H9 (cell line): ENCODE measurements at regions not wholly inside any gene's neighbourhood (a gene's known extent, or its start where the extent isn't known, plus 50 kb on each side); places are given as distances from the start of the nearest gene placed in this dataset.

Experiments used
- DNase-seq: peaks from one replicate; pipeline ENCODE4 v3.0.0-alpha.2; 2017
- H2AFZ ChIP-seq: one replicate; pipeline ENCODE4 v1.6.1; 2013; ENCODE audit warnings: mild to moderate bottlenecking, low read length, control low read depth, moderate library complexity
- H2AK5ac ChIP-seq: 2 replicates; pipeline ENCODE4 v1.6.1; 2013; ENCODE audit warnings: low read length, control low read depth, mixed read lengths; ENCODE audit not compliant: insufficient read length
- H2BK120ac ChIP-seq: one replicate; pipeline ENCODE4 v1.6.1; 2013; ENCODE audit warnings: low read depth, mild to moderate bottlenecking, low read length, control low read depth, inconsistent platforms; ENCODE audit not compliant: poor library complexity, severe bottlenecking
- H2BK12ac ChIP-seq: 2 replicates; pipeline ENCODE4 v1.6.1; 2013; ENCODE audit warnings: low read length, control low read depth, mixed read lengths, low read depth; ENCODE audit not compliant: insufficient read length
- H2BK15ac ChIP-seq: 2 replicates; pipeline ENCODE4 v1.6.1; 2013; ENCODE audit warnings: low read depth, low read length, control low read depth
- H2BK20ac ChIP-seq: one replicate; pipeline ENCODE4 v1.6.1; 2013; ENCODE audit warnings: low read depth, mild to moderate bottlenecking, low read length, control low read depth, inconsistent platforms; ENCODE audit not compliant: poor library complexity, severe bottlenecking
- H2BK5ac ChIP-seq: 2 replicates; pipeline ENCODE4 v1.6.1; 2013; ENCODE audit warnings: low read length, control low read depth, mixed read lengths; ENCODE audit not compliant: insufficient read length
- H3K14ac ChIP-seq: 2 replicates; pipeline ENCODE4 v1.6.1; 2013; ENCODE audit warnings: low read length, control low read depth; ENCODE audit not compliant: insufficient read depth
- H3K18ac ChIP-seq: 2 replicates; pipeline ENCODE4 v1.6.1; 2013; ENCODE audit warnings: low read depth, mild to moderate bottlenecking, mixed read lengths, low read length, control low read depth; ENCODE audit not compliant: insufficient read length
- H3K23ac ChIP-seq: 2 replicates; pipeline ENCODE4 v1.6.1; 2013; ENCODE audit warnings: low read length, control low read depth, mixed read lengths, low read depth; ENCODE audit not compliant: insufficient read length
- H3K23me2 ChIP-seq: 2 replicates; pipeline ENCODE4 v1.6.1; 2013; ENCODE audit warnings: low read depth, mild to moderate bottlenecking, mixed read lengths, low read length, control low read depth; ENCODE audit not compliant: insufficient read length, poor library complexity, severe bottlenecking
- H3K27ac ChIP-seq: 2 replicates; pipeline ENCODE4 v1.5.1; 2013; ENCODE audit warnings: low read length, control low read depth, mixed read lengths, low read depth; ENCODE audit not compliant: insufficient read length
- H3K27me3 ChIP-seq: 2 replicates; pipeline ENCODE4 v1.6.1; 2013; ENCODE audit warnings: low read length, control low read depth, inconsistent platforms; ENCODE audit not compliant: insufficient read depth
- H3K4ac ChIP-seq: 2 replicates; pipeline ENCODE4 v1.6.1; 2013; ENCODE audit warnings: low read depth, mild to moderate bottlenecking, control low read depth, inconsistent platforms, low read length, moderate library complexity
- H3K4me1 ChIP-seq: 2 replicates; pipeline ENCODE4 v1.6.1; 2013; ENCODE audit warnings: low read length, control low read depth, inconsistent platforms; ENCODE audit not compliant: insufficient read depth
- H3K4me2 ChIP-seq: 2 replicates; pipeline ENCODE4 v1.6.1; 2013; ENCODE audit warnings: low read length, control low read depth, mixed read lengths; ENCODE audit not compliant: insufficient read length, insufficient read depth
- H3K56ac ChIP-seq: 2 replicates; pipeline ENCODE4 v1.6.1; 2013; ENCODE audit warnings: low read depth, mild to moderate bottlenecking, mixed read lengths, low read length, control low read depth; ENCODE audit not compliant: insufficient read length
- H3K79me1 ChIP-seq: 2 replicates; pipeline ENCODE4 v1.6.1; 2013; ENCODE audit warnings: low read depth, mild to moderate bottlenecking, moderate library complexity, low read length, control low read depth, inconsistent platforms; ENCODE audit not compliant: insufficient read depth, poor library complexity, severe bottlenecking
- H3K79me2 ChIP-seq: 2 replicates; pipeline ENCODE4 v1.6.1; 2013; ENCODE audit warnings: low read length, control low read depth, inconsistent platforms; ENCODE audit not compliant: insufficient read depth
- H3K9ac ChIP-seq: 2 replicates; pipeline ENCODE4 v1.6.1; 2013; ENCODE audit warnings: low read length, control low read depth, mixed read lengths; ENCODE audit not compliant: insufficient read length; ENCODE audit errors: extremely low read depth
- H3K9me3 ChIP-seq: one replicate; pipeline ENCODE4 v1.6.1; 2013; ENCODE audit warnings: low read depth, low read length, inconsistent platforms; ENCODE audit not compliant: control insufficient read depth
- H3T11ph ChIP-seq: one replicate; pipeline ENCODE4 v1.6.1; 2013; ENCODE audit warnings: mild to moderate bottlenecking, low read length, control low read depth, inconsistent platforms
- H4K20me1 ChIP-seq: one replicate; pipeline ENCODE4 v1.6.1; 2013; ENCODE audit not compliant: control insufficient read depth, insufficient read length, insufficient read depth
- H4K5ac ChIP-seq: 2 replicates; pipeline ENCODE4 v1.6.1; 2013; ENCODE audit warnings: low read depth, mild to moderate bottlenecking, mixed read lengths, low read length, control low read depth; ENCODE audit not compliant: insufficient read length
- H4K8ac ChIP-seq: replicated peaks from 2 replicates; pipeline ENCODE4 v1.6.1; 2013; ENCODE audit warnings: low read length, control low read depth, mixed read lengths, low read depth; ENCODE audit not compliant: insufficient read length
- H4K91ac ChIP-seq: 2 replicates; pipeline ENCODE4 v1.6.1; 2013; ENCODE audit warnings: low read depth, mild to moderate bottlenecking, moderate library complexity, mixed read lengths, low read length, control low read depth; ENCODE audit not compliant: insufficient read length
- H3K27ac Mint-ChIP-seq, 3 experiments: 2 replicates in 2 of 3; 3 replicates in 1 of 3; pipeline ENCODE4 v1.8.0; 2020 to 2021; ENCODE audit warnings: mixed read lengths in 3 of 3, mild to moderate bottlenecking in 1 of 3, moderate library complexity in 1 of 3
- H3K27me3 Mint-ChIP-seq: 2 replicates; pipeline ENCODE4 v1.8.0; 2021; ENCODE audit warnings: low read depth, mild to moderate bottlenecking, moderate library complexity, mixed read lengths
- H3K36me3 Mint-ChIP-seq, 3 experiments: 2 replicates in 2 of 3; 3 replicates in 1 of 3; pipeline ENCODE4 v1.8.0; 2020 to 2021; ENCODE audit warnings: low read depth in 3 of 3, mixed read lengths in 3 of 3; ENCODE audit not compliant: insufficient read depth in 1 of 3
- H3K4me1 Mint-ChIP-seq, 2 experiments: 2 replicates each; pipeline ENCODE4 v1.8.0; 2020; ENCODE audit warnings: mixed read lengths in 2 of 2
- H3K4me3 Mint-ChIP-seq, 2 experiments: 2 replicates in 1 of 2; 3 replicates in 1 of 2; pipeline ENCODE4 v1.8.0; 2020 to 2021; ENCODE audit warnings: mild to moderate bottlenecking in 2 of 2, mixed read lengths in 2 of 2, moderate library complexity in 1 of 2
- H3K9me3 Mint-ChIP-seq, 2 experiments: 2 replicates in 1 of 2; 3 replicates in 1 of 2; pipeline ENCODE4 v1.8.0; 2020; ENCODE audit warnings: mild to moderate bottlenecking in 2 of 2, mixed read lengths in 2 of 2, moderate library complexity in 1 of 2
- WGBS: extraction: QIAGEN DNeasy Blood & Tissue Kit; methylation state at CpG from one replicate; pipeline ENCODE4 v1.1.7; 2013; ENCODE audit warnings: missing lambda C conversion rate, low lambda C conversion rate, mixed read lengths; ENCODE audit not compliant: insufficient read length; ENCODE audit errors: extremely low coverage; 5-methylcytosine and 5-hydroxymethylcytosine counted together
- TF ChIP-seq, protein P1 (sequence below): fragments of 200-600 bp; sonication (generic); conservative IDR thresholded peaks from 3 replicates; pipeline ENCODE4 v1.8.0; 2021; ENCODE audit warnings: antibody characterized with exemption, mild to moderate bottlenecking

DNA sequence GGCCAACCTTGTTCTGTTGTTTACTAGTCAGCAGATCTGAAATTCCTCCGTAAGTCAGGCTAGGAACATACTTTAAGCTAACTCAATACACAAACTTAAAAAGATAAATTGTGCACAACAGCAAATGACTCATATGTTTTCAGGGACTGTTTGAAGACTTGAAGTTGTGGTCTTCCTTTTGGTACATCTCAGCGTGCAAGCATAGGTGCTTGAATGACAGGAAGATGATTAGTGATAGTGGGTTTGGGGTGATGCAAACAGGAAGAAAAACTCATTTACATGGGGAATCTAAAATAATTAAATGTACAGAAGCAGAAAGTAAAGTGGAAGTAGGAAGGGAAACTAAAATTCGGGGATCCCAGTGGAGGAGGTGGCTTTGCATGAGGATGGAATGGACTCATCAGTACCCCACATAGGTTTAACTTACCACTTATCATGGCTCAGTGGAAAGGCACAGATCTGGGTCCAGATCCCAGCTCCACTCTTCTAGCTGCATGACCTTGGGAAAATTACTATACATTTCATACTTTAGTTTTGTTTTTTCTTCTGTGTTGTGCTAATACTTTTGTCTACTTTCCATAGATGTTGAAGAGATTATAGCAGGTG lies 122.3 kb downstream of the XCL2 start:
- Histone ChIP-seq H4K20me1 (no peaks in the 10 kb centered on the region), H2AFZ (no peak overlapping the region), H3K23ac (no peak overlapping the region), H3T11ph (no peak overlapping the region), H3K79me1 (no peaks in the 10 kb centered on the region), H3K23me2 (no peaks in the 10 kb centered on the region), H3K4ac (no peak overlapping the region), H3K4me2 (no peak overlapping the region), H4K5ac (no peak overlapping the region), H2BK20ac (no peak overlapping the region), H4K91ac (no peak overlapping the region), H3K4me1 (peaks cover 4% of the 10 kb centered on the region; the same call in 1 of the 2 replicates), H2AK5ac (no peak overlapping the region), H3K9me3 (no peaks in the 10 kb centered on the region), H3K79me2 (no peaks in the 10 kb centered on the region), H2BK12ac (no peak overlapping the region), H2BK15ac (no peak overlapping the region), H3K18ac (no peak overlapping the region), H3K27me3 (no peaks in the 10 kb centered on the region), H2BK120ac (no peak overlapping the region), H3K9ac (no peak overlapping the region), H3K14ac (no peak overlapping the region), H2BK5ac (no peak overlapping the region), H4K8ac (no peak overlapping the region), H3K56ac (no peak overlapping the region), H3K27ac (no peak overlapping the region)
- Mint-ChIP-seq H3K27ac (no peak overlapping the region), H3K4me3 (no peak overlapping the region), H3K36me3 (no peaks in the 10 kb centered on the region; a peak in 1 of 7 replicates), H3K27me3 (no peaks in the 10 kb centered on the region), H3K9me3 (no peaks in the 10 kb centered on the region), H3K4me1 (no peaks in the 10 kb centered on the region)
- TF ChIP-seq, protein P1, sequence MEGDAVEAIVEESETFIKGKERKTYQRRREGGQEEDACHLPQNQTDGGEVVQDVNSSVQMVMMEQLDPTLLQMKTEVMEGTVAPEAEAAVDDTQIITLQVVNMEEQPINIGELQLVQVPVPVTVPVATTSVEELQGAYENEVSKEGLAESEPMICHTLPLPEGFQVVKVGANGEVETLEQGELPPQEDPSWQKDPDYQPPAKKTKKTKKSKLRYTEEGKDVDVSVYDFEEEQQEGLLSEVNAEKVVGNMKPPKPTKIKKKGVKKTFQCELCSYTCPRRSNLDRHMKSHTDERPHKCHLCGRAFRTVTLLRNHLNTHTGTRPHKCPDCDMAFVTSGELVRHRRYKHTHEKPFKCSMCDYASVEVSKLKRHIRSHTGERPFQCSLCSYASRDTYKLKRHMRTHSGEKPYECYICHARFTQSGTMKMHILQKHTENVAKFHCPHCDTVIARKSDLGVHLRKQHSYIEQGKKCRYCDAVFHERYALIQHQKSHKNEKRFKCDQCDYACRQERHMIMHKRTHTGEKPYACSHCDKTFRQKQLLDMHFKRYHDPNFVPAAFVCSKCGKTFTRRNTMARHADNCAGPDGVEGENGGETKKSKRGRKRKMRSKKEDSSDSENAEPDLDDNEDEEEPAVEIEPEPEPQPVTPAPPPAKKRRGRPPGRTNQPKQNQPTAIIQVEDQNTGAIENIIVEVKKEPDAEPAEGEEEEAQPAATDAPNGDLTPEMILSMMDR: no peak
- no peak for DNase-seq
- WGBS: no CpG with 5 or more reads among the region's 3 CpGs
